K562 (cell line): ENCODE measurements at regions not wholly inside any gene's neighbourhood (a gene's known extent, or its start where the extent isn't known, plus 50 kb on each side); places are given as distances from the start of the nearest gene placed in this dataset.

ENCODE experiments used
- ATAC-seq: fragments of 200-7000 bp; cut with Tn5 transposase; 3 replicates; pipeline ENCODE4 v1.9.1; 2020; ENCODE audit warnings: moderate library complexity
- BruUV-seq: library from RNA; stranded (reverse); fragments of 400-500 nt; replicated peaks from 2 replicates; lab custom pipeline; 2021; lab: Mats Ljungman, UMichigan
- CTCF ChIA-PET: fragments of 300-600 bp; formaldehyde crosslinking; extraction: SDS; loops from one replicate; lab custom pipeline; 2021; ENCODE audit warnings: low intra/inter-chr PET ratio; lab: Yijun Ruan, JAX
- POLR2A ChIA-PET: fragments of 300-600, 350-650 bp; sonication (Branson Sonifier 250); formaldehyde crosslinking; extraction: SDS; loops from one replicate; lab custom pipeline; 2021; ENCODE audit warnings: antibody characterized with exemption, inconsistent platforms; lab: Yijun Ruan, JAX
- DNase-seq, 4 experiments: peaks; one replicate each; pipeline versions ENCODE4 v3.0.0 to v3.0.0-alpha.2; 2011 to 2018; ENCODE audit warnings: low spot score in 3 of 4, mixed read lengths in 3 of 4; ENCODE audit errors: extremely low read depth in 1 of 4
- FAIRE-seq: peaks from 2 replicates; lab custom pipeline; 2011; peaks lifted over from hg19 to GRCh38; lab: Jason Lieb, UNC
- H2AFZ ChIP-seq: 2 replicates; pipeline ENCODE4 v1.6.0; 2011; ENCODE audit warnings: low read depth, low read length, control low read depth, inconsistent platforms
- H3K27ac ChIP-seq: fragments of 200-600 bp; 3 replicates; pipeline ENCODE4 v1.8.0; 2011; ENCODE audit warnings: low read depth, mild to moderate bottlenecking, control low read depth, inconsistent platforms, low read length, moderate library complexity, mixed read lengths; ENCODE audit errors: extremely low read depth
- H3K27me3 ChIP-seq, 2 experiments: fragments of 300-600 bp in 1 of 2; 2 replicates in 1 of 2; 3 replicates in 1 of 2; pipeline versions ENCODE4 v1.6.0 to v1.8.0; 2011; ENCODE audit warnings: inconsistent platforms in 2 of 2, low read length in 2 of 2, mild to moderate bottlenecking in 1 of 2, mixed read lengths in 1 of 2, moderate library complexity in 1 of 2; ENCODE audit not compliant: control insufficient read depth in 2 of 2, insufficient read depth in 2 of 2
- H3K36me3 ChIP-seq: fragments of 300-600 bp; 3 replicates; pipeline ENCODE4 v1.8.0; 2011; ENCODE audit warnings: mild to moderate bottlenecking, low read length, inconsistent platforms; ENCODE audit not compliant: control insufficient read depth, insufficient read depth
- H3K4me1 ChIP-seq, 2 experiments: fragments of 200-600 bp in 1 of 2; replicated peaks in 1 of 2; 2 replicates in 1 of 2; 3 replicates in 1 of 2; pipeline versions ENCODE4 v1.5.1 to v1.8.0; 2011; ENCODE audit warnings: inconsistent platforms in 2 of 2, low read length in 2 of 2, mild to moderate bottlenecking in 1 of 2, mixed read lengths in 1 of 2, moderate library complexity in 1 of 2; ENCODE audit not compliant: control insufficient read depth in 2 of 2, insufficient read depth in 2 of 2
- H3K4me2 ChIP-seq: 2 replicates; pipeline ENCODE4 v1.6.1; 2011; ENCODE audit warnings: low read length, control low read depth, inconsistent platforms, mixed read lengths; ENCODE audit not compliant: insufficient read depth
- H3K4me3 ChIP-seq: fragments of 200-600 bp; sonication (generic), shearing (Covaris generic); 2 replicates; pipeline ENCODE4 v1.5.1; 2016; ENCODE audit warnings: control low read depth, inconsistent platforms
- H3K79me2 ChIP-seq: fragments of 200-600 bp; 3 replicates; pipeline ENCODE4 v1.8.0; 2011; ENCODE audit warnings: low read length, inconsistent platforms; ENCODE audit not compliant: control insufficient read depth, insufficient read depth
- H3K9ac ChIP-seq, 2 experiments: 2 replicates each; pipeline versions ENCODE4 v1.6.0 to v1.6.1; 2011; ENCODE audit warnings: low read depth in 2 of 2, low read length in 2 of 2, control low read depth in 1 of 2, inconsistent platforms in 1 of 2, mild to moderate bottlenecking in 1 of 2, mixed read lengths in 1 of 2; ENCODE audit not compliant: insufficient read depth in 1 of 2
- H3K9me1 ChIP-seq: one replicate; pipeline ENCODE4 v1.6.0; 2011; ENCODE audit warnings: inconsistent platforms, mild to moderate bottlenecking, low read length, moderate library complexity; ENCODE audit not compliant: control insufficient read depth, insufficient read depth
- H3K9me3 ChIP-seq: replicated peaks from 2 replicates; pipeline ENCODE4 v1.5.1; 2011; ENCODE audit warnings: low read depth, low read length, inconsistent platforms; ENCODE audit not compliant: control insufficient read depth, insufficient read depth
- H4K20me1 ChIP-seq: replicated peaks from 2 replicates; pipeline ENCODE4 v1.6.1; 2011; ENCODE audit warnings: low read length, inconsistent platforms, mixed read lengths; ENCODE audit not compliant: control insufficient read depth, insufficient read depth
- CBX3 ChIP-seq, 2 experiments: IDR thresholded peaks; 1 replicate in 1 of 2; 2 replicates in 1 of 2; pipeline ENCODE4 v1.6.1; 2012; ENCODE audit warnings: inconsistent platforms in 2 of 2, low read length in 2 of 2, borderline replicate concordance in 1 of 2, control low read depth in 1 of 2
- COPS2 ChIP-seq: fragments of 450-650 bp; conservative IDR thresholded peaks from 2 replicates; pipeline ENCODE4 v1.6.1; 2016; ENCODE audit warnings: mild to moderate bottlenecking, moderate library complexity
- DIDO1 ChIP-seq: fragments of 450-650 bp; IDR thresholded peaks from 2 replicates; pipeline ENCODE4 v1.6.1; 2016; ENCODE audit warnings: low read depth, missing biosample characterization, missing genetic modification characterization
- ESRRA ChIP-seq: fragments of 450-650 bp; IDR thresholded peaks from 2 replicates; pipeline ENCODE4 v1.6.1; 2014; ENCODE audit warnings: low read depth, mild to moderate bottlenecking, moderate library complexity, borderline replicate concordance
- HSF4 ChIP-seq: fragments of 250-450 bp; sonication (Bioruptor Pico); IDR thresholded peaks from 2 replicates; pipeline ENCODE4 v2.1.2; 2022; ENCODE audit warnings: mild to moderate bottlenecking, moderate library complexity, borderline replicate concordance
- KLF16 ChIP-seq: IDR thresholded peaks from 2 replicates; pipeline ENCODE4 v1.6.1; 2016; ENCODE audit warnings: antibody characterized with exemption
- MECOM ChIP-seq: fragments of 250-450 bp; sonication (Bioruptor Pico); IDR thresholded peaks from 2 replicates; pipeline ENCODE4 v1.8.0; 2022; ENCODE audit warnings: inconsistent platforms
- NR2C1 ChIP-seq, 2 experiments: fragments of 450-650 bp; IDR thresholded peaks; 2 replicates each; pipeline ENCODE4 v1.6.1; 2017; ENCODE audit warnings: mild to moderate bottlenecking in 2 of 2, antibody characterized with exemption in 1 of 2, inconsistent platforms in 1 of 2, missing compliant biosample characterization in 1 of 2, missing genetic modification characterization in 1 of 2
- RBM25 ChIP-seq: fragments of 200-400 bp; formaldehyde crosslinking; IDR thresholded peaks from 2 replicates; pipeline ENCODE4 v1.6.1; 2018; ENCODE audit warnings: low read length, low read depth, moderate library complexity; ENCODE audit not compliant: severe bottlenecking
- SREBF1 ChIP-seq: fragments of 150-350 bp; IDR thresholded peaks from 2 replicates; pipeline ENCODE4 v1.6.1; 2014; ENCODE audit warnings: antibody characterized with exemption, low read depth, low read length, borderline replicate concordance
- ZBTB17 ChIP-seq: fragments of 450-650 bp; formaldehyde crosslinking; IDR thresholded peaks from 2 replicates; pipeline ENCODE4 v1.4.0; 2020; ENCODE audit warnings: mild to moderate bottlenecking
- ZNF133 ChIP-seq: fragments of 250-450 bp; sonication (Bioruptor Pico); IDR thresholded peaks from 2 replicates; pipeline ENCODE4 v1.4.0; 2020; ENCODE audit warnings: mild to moderate bottlenecking
- ZNF316 ChIP-seq: fragments of 450-650 bp; IDR thresholded peaks from 2 replicates; pipeline ENCODE4 v1.6.1; 2016
- ZNF408 ChIP-seq: fragments of 250-450 bp; sonication (Bioruptor Pico); IDR thresholded peaks from 2 replicates; pipeline ENCODE4 v1.4.0; 2020; ENCODE audit warnings: low read depth, mild to moderate bottlenecking, moderate library complexity
- in situ Hi-C: fragments of 300-500 bp; cut with MboI; formaldehyde crosslinking; loops from 4 replicates; pipeline ENCODE4 v1.15.0; 2018; ENCODE audit warnings: inconsistent platforms, mixed read lengths
- intact Hi-C: fragments of 100-400 bp; cut with micrococcal nuclease; formaldehyde crosslinking; loops from 2 replicates; pipeline ENCODE4 v1.14.2; 2022
- TF ChIP-seq, protein P1 (sequence below): sonication (generic); IDR thresholded peaks from 2 replicates; pipeline ENCODE4 v1.6.1; 2016

- no peaks in the 10 kb centered on the region for H4K20me1 ChIP-seq
- BruUV-seq = no TSS peak
- no peak overlapping the region for H3K27ac ChIP-seq
- intact Hi-C loops = no loop called here
- no peak for TF ChIP-seq ZBTB17 (CRISPR knock-in tag)
- no peak for TF ChIP-seq HSF4 (CRISPR knock-in tag)
- TF ChIP-seq, protein P1, sequence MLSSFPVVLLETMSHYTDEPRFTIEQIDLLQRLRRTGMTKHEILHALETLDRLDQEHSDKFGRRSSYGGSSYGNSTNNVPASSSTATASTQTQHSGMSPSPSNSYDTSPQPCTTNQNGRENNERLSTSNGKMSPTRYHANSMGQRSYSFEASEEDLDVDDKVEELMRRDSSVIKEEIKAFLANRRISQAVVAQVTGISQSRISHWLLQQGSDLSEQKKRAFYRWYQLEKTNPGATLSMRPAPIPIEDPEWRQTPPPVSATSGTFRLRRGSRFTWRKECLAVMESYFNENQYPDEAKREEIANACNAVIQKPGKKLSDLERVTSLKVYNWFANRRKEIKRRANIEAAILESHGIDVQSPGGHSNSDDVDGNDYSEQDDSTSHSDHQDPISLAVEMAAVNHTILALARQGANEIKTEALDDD = no peak
- no peak for TF ChIP-seq MECOM (CRISPR knock-in tag)
- TF ChIP-seq NR2C1 (IDR thresholded peaks at IDR 0.05) = no peak
- no peak for TF ChIP-seq NR2C1 (tag; IDR thresholded peaks at IDR 0.05)
- TF ChIP-seq CBX3 (IDR thresholded peaks at IDR 0.05; ENCODE audit: borderline replicate concordance in 1 of 2, low read length in 2 of 2) = no peak
- TF ChIP-seq ZNF408 (CRISPR knock-in tag) = no peak
- TF ChIP-seq ZNF316 = no peak
- no peak for TF ChIP-seq SREBF1
- TF ChIP-seq DIDO1 (tag) = no peak
- TF ChIP-seq ZNF133 (CRISPR knock-in tag) = no peak
- TF ChIP-seq RBM25 = no peak
- TF ChIP-seq ESRRA = no peak
- TF ChIP-seq COPS2 = no peak
- no peak for TF ChIP-seq KLF16
- TF ChIP-seq, all 486 proteins: peak for 0
- Histone ChIP-seq H3K27me3 (no peaks in the 10 kb centered on the region), H3K9me3 (no peaks in the 10 kb centered on the region), H2AFZ (no peak overlapping the region), H3K9me1 (no peaks in the 10 kb centered on the region), H3K4me2 (no peak overlapping the region), H3K79me2 (no peaks in the 10 kb centered on the region), H3K4me3 (no peak overlapping the region), H3K4me1 (no peaks in the 10 kb centered on the region), H3K9ac (no peak overlapping the region), H3K36me3 (no peaks in the 10 kb centered on the region)
- FAIRE-seq (no peak), ATAC-seq (no peak), DNase-seq (no peak)
- ChIA-PET CTCF (no interaction called here), POLR2A (no interaction called here)
- in situ Hi-C loops = no loop called here
Observed at GRCh38 chr9:75431375-75431774, 343.1 kb downstream of the OSTF1 start.
